ENCODE measurements at regions not wholly inside any gene's neighbourhood (a gene's known extent, or its start where the extent isn't known, plus 50 kb on each side); places are given as distances from the start of the nearest gene placed in this dataset.

- H3K27ac Mint-ChIP-seq = no peak overlapping the region; a peak in 1 of 7 replicates
- Histone ChIP-seq H4K8ac (replicated peaks; ENCODE audit: insufficient read length, low read depth, low read length) (no peak overlapping the region), H3K4me2 (ENCODE audit: insufficient read depth, insufficient read length, low read length) (no peak overlapping the region)
These were observed 838.8 kb downstream of the GRID1 start for GRCh38 chr10:85527616-85528317.

More at GRCh38 chr10:85527616-85528317, 838.8 kb downstream of the GRID1 start:
- DNase-seq = no peak
- H3K27me3 Mint-ChIP-seq (ENCODE audit: low read depth) = peaks cover 3% of the 10 kb centered on the region; the same call in 1 of the 2 replicates
- no peak overlapping the region for H3T11ph ChIP-seq (ENCODE audit: low read length)
- H3K9me3 Mint-ChIP-seq = peaks cover 9 to 10% of the 10 kb centered on the region in 2 experiments; a peak in 4 of 5 replicates
- no peaks in the 10 kb centered on the region for H3K27me3 ChIP-seq (ENCODE audit: insufficient read depth, low read length)
- H4K20me1 ChIP-seq (ENCODE audit: control insufficient read depth, insufficient read depth, insufficient read length) = no peaks in the 10 kb centered on the region
- no peak overlapping the region for H2BK5ac ChIP-seq (ENCODE audit: insufficient read length, low read length)
- no peaks in the 10 kb centered on the region for H3K23me2 ChIP-seq (ENCODE audit: insufficient read length, low read depth, low read length, poor library complexity, severe bottlenecking)
- no peak overlapping the region for H2AFZ ChIP-seq (ENCODE audit: low read length)
- H3K56ac ChIP-seq (ENCODE audit: insufficient read length, low read depth, low read length) = no peak overlapping the region
- peaks cover 31 to 35% of the 10 kb centered on the region in 2 experiments for H3K4me1 Mint-ChIP-seq
- H3K79me1 ChIP-seq (ENCODE audit: insufficient read depth, low read depth, low read length, poor library complexity, severe bottlenecking) = no peaks in the 10 kb centered on the region
- H2BK120ac ChIP-seq (ENCODE audit: low read depth, low read length, poor library complexity, severe bottlenecking) = no peak overlapping the region
- no peak overlapping the region for H3K9ac ChIP-seq (ENCODE audit: extremely low read depth, insufficient read length, low read length)
- H3K14ac ChIP-seq (ENCODE audit: insufficient read depth, low read length) = no peak overlapping the region
- no peak overlapping the region for H2BK12ac ChIP-seq (ENCODE audit: insufficient read length, low read depth, low read length)
- no peaks in the 10 kb centered on the region for H3K79me2 ChIP-seq (ENCODE audit: insufficient read depth, low read length)
- no peak overlapping the region for H3K18ac ChIP-seq (ENCODE audit: insufficient read length, low read depth, low read length)
- H3K4ac ChIP-seq (ENCODE audit: low read depth, low read length) = no peak overlapping the region
- TF ChIP-seq CTCF (conservative IDR thresholded peaks at IDR 0.05) = no peak
- no peak overlapping the region for H2BK15ac ChIP-seq (ENCODE audit: low read depth, low read length)
- H3K36me3 Mint-ChIP-seq (ENCODE audit: insufficient read depth in 1 of 3, low read depth in 3 of 3) = peaks cover 5 to 11% (median 6%) of the 10 kb centered on the region in 3 experiments; a peak in 6 of 7 replicates
- H2BK20ac ChIP-seq (ENCODE audit: low read depth, low read length, poor library complexity, severe bottlenecking) = no peak overlapping the region
- no peak overlapping the region for H2AK5ac ChIP-seq (ENCODE audit: insufficient read length, low read length)
- no peak overlapping the region for H3K4me3 Mint-ChIP-seq
- H3K4me1 ChIP-seq (ENCODE audit: insufficient read depth, low read length) = peaks cover 13% of the 10 kb centered on the region; the same call in 1 of the 2 replicates
- no peak overlapping the region for H4K5ac ChIP-seq (ENCODE audit: insufficient read length, low read depth, low read length)
- H3K9me3 ChIP-seq (ENCODE audit: control insufficient read depth, low read depth, low read length) = no peaks in the 10 kb centered on the region
- no peak overlapping the region for H3K23ac ChIP-seq (ENCODE audit: insufficient read length, low read depth, low read length)
- no peak overlapping the region for H4K91ac ChIP-seq (ENCODE audit: insufficient read length, low read depth, low read length)
- no peak overlapping the region for H3K27ac ChIP-seq (ENCODE audit: insufficient read length, low read depth, low read length)
- WGBS (ENCODE audit: extremely low coverage, insufficient read length, low lambda C conversion rate) = no CpG with 5 or more reads among the region's 3 CpGs

All from H9 (cell line).